ENCODE measurements at regions not wholly inside any gene's neighbourhood (a gene's known extent, or its start where the extent isn't known, plus 50 kb on each side); places are given as distances from the start of the nearest gene placed in this dataset.

DNA sequence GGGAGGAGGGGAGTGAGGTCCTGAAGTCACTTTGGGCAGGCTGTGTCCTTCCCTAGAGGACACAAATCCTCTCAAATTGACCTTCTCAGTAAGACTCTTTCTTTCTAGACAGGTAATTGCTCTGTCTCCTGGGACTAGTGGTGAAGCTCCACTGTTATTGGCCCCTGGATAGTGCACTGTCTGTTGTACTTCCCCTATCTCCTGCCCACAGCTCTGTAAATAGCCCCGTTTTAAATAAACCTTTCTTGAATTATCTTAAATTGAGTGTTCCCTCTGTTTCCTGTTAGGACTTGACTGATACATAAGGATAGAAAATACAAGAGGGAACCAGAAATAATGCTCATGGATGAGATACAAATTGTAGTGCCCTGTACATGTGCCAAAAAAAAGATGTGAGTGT lies 229.5 kb upstream of the USP24 start:
- Histone ChIP-seq H3K36me3 (ENCODE audit: control insufficient read depth in 2 of 4, insufficient read depth in 4 of 4, low read length in 3 of 4) (no peaks in the 10 kb centered on the region), H3K9me3 (ENCODE audit: insufficient read depth in 2 of 2, low read depth in 1 of 2, low read length in 1 of 2) (no peaks in the 10 kb centered on the region), H3K18ac (ENCODE audit: extremely low read depth, low read length) (no peak overlapping the region), H2AK5ac (ENCODE audit: low read depth, low read length) (no peak overlapping the region), H2BK15ac (ENCODE audit: low read length) (no peak overlapping the region), H2BK20ac (ENCODE audit: low read length) (no peak overlapping the region), H2BK12ac (ENCODE audit: low read depth, low read length) (no peak overlapping the region), H4K8ac (ENCODE audit: extremely low read depth, insufficient read depth, low read length) (no peak overlapping the region), H4K5ac (ENCODE audit: insufficient read length, low read depth, low read length) (no peak overlapping the region), H3K27me3 (replicated peaks in 1 of 4; ENCODE audit: control insufficient read depth in 3 of 4, extremely low read depth in 1 of 4, insufficient read depth in 3 of 4, low read length in 3 of 4) (no peaks in the 10 kb centered on the region), H3K4me2 (ENCODE audit: insufficient read depth in 1 of 2, low read depth in 2 of 2, low read length in 2 of 2) (no peak overlapping the region), H4K20me1 (replicated peaks in 1 of 2; ENCODE audit: control insufficient read depth in 1 of 2, insufficient read depth in 2 of 2, low read length in 2 of 2) (no peaks in the 10 kb centered on the region), H3K23ac (ENCODE audit: insufficient read length) (no peak overlapping the region), H2BK120ac (replicated peaks; ENCODE audit: low read depth, low read length) (no peak overlapping the region), H3K14ac (ENCODE audit: insufficient read length) (no peak overlapping the region), H3K56ac (replicated peaks; ENCODE audit: insufficient read length, low read depth, low read length) (no peak overlapping the region), H3K4me1 (replicated peaks in 1 of 4; ENCODE audit: control insufficient read depth in 3 of 4, insufficient read depth in 4 of 4, low read length in 3 of 4) (no peaks in the 10 kb centered on the region), H3K79me2 (ENCODE audit: control insufficient read depth in 1 of 2, insufficient read depth in 2 of 2, low read length in 2 of 2) (no peaks in the 10 kb centered on the region), H2AFZ (ENCODE audit: low read length) (no peak overlapping the region), H3K27ac (ENCODE audit: low read depth, low read length) (no peak overlapping the region), H4K91ac (replicated peaks; ENCODE audit: insufficient read length, low read length) (no peak overlapping the region), H2BK5ac (ENCODE audit: low read depth, low read length) (no peak overlapping the region), H3K23me2 (ENCODE audit: low read depth, low read length) (no peaks in the 10 kb centered on the region), H3K79me1 (ENCODE audit: low read depth, low read length) (no peaks in the 10 kb centered on the region), H3K9ac (replicated peaks in 1 of 4; ENCODE audit: extremely low read depth in 1 of 4, low read depth in 3 of 4, low read length in 3 of 4) (no peak overlapping the region), H3K4ac (replicated peaks; ENCODE audit: insufficient read length, low read depth, low read length) (no peak overlapping the region), H3K4me3 (ENCODE audit: extremely low read depth in 1 of 4, insufficient read depth in 2 of 4, low read depth in 3 of 4, low read length in 4 of 4) (no peak overlapping the region)
- WGBS, 2 experiments (ENCODE audit: extremely low coverage in 1 of 2, insufficient coverage in 1 of 2, insufficient read length in 1 of 2, insufficient replicate concordance in 2 of 2, low coverage in 1 of 2, low lambda C conversion rate in 2 of 2, missing lambda C conversion rate in 1 of 2): 86% methylated on average over 1 of the region's 1 CpG; no CpG with 5 or more reads in 1 of the 2 experiments
- CTCF ChIA-PET (ENCODE audit: partially characterized antibody): interaction anchor here (0.9 to 1.4 kb wide), 2 partner anchors 161 to 344 kb away, joined by 3 to 4 read pairs; no protein-coding TSS in a partner anchor
- DNase-seq (ENCODE audit: low read depth in 1 of 2, low spot score in 2 of 2) (no peak), FAIRE-seq (no peak)
- POLR2A ChIA-PET (ENCODE audit: partially characterized antibody): no interaction called here
- no peak for TF ChIP-seq TAF1 (IDR thresholded peaks at IDR 0.05; ENCODE audit: low read depth, low read length)
- no peak for TF ChIP-seq RFX5 (IDR thresholded peaks at IDR 0.05; ENCODE audit: borderline replicate concordance, low read depth, low read length)
- TF ChIP-seq TBP (IDR thresholded peaks at IDR 0.05; ENCODE audit: low read depth, low read length): no peak
- TF ChIP-seq KDM5A (IDR thresholded peaks at IDR 0.05; ENCODE audit: low read length): no peak
- TF ChIP-seq NRF1 (IDR thresholded peaks at IDR 0.05; ENCODE audit: low read depth, low read length): no peak
- no peak for TF ChIP-seq SAP30 (IDR thresholded peaks at IDR 0.05; ENCODE audit: insufficient read depth, insufficient replicate concordance, low read length)
- no peak for TF ChIP-seq RBBP5 (IDR thresholded peaks at IDR 0.05; ENCODE audit: borderline replicate concordance, low read depth, low read length)
- no peak for TF ChIP-seq PHF8 (conservative IDR thresholded peaks at IDR 0.05; ENCODE audit: low read depth, low read length)
- no peak for TF ChIP-seq TCF12 (IDR thresholded peaks at IDR 0.05; ENCODE audit: low read depth, low read length)
- no peak for TF ChIP-seq KDM4A (IDR thresholded peaks at IDR 0.05; ENCODE audit: low read depth, low read length, severe bottlenecking)
- no peak for TF ChIP-seq NANOG (IDR thresholded peaks at IDR 0.05; ENCODE audit: insufficient read depth, low read depth, low read length, poor library complexity, severe bottlenecking)
- TF ChIP-seq KDM1A (IDR thresholded peaks at IDR 0.05; ENCODE audit: borderline replicate concordance, low read length): no peak
- no peak for TF ChIP-seq SIX5 (IDR thresholded peaks at IDR 0.05; ENCODE audit: low read depth, low read length)
- TF ChIP-seq YY1 (IDR thresholded peaks at IDR 0.05; ENCODE audit: low read depth, low read length): no peak
- no peak for TF ChIP-seq MAFK (IDR thresholded peaks at IDR 0.05; ENCODE audit: low read depth, low read length)
- no peak for TF ChIP-seq CTBP2 (IDR thresholded peaks at IDR 0.05; ENCODE audit: borderline replicate concordance, insufficient read depth, insufficient read length, low read length)
